HG03521 (cell line): ENCODE measurements at regions not wholly inside any gene's neighbourhood (a gene's known extent, or its start where the extent isn't known, plus 50 kb on each side); places are given as distances from the start of the nearest gene placed in this dataset.
"Not testable (repeated sequence)": the region's sequence is repeated elsewhere in the genome, so short reads cannot be mapped to it uniquely, and the experiment has no call there.

ENCODE experiments used
- ATAC-seq: cut with Tn5 transposase; IDR thresholded peaks from one replicate; pipeline ENCODE4 v1.9.1; 2021; ENCODE audit warnings: mild to moderate bottlenecking, moderate library complexity; ENCODE audit not compliant: unreplicated experiment

- no peak for ATAC-seq
These were observed 83.3 kb upstream of the GORAB start for GRCh38 chr1:170448661-170449158.

GRCh38 chr1:170457325-170458050, 74.5 kb upstream of the GORAB start:
- not testable (repeated sequence) for ATAC-seq

GRCh38 chr1:170460001-170460400, 72.0 kb upstream of the GORAB start:
- ATAC-seq, result no peak

GRCh38 chr1:170460414-170461155, 71.4 kb upstream of the GORAB start:
- ATAC-seq, result no peak

GRCh38 chr1:170461291-170461747, 70.6 kb upstream of the GORAB start:
- no peak for ATAC-seq

GRCh38 chr1:170461762-170462384, 70.1 kb upstream of the GORAB start:
- no peak for ATAC-seq

- no peak for ATAC-seq
These were observed 61.8 kb upstream of the GORAB start for GRCh38 chr1:170470121-170470520.

- no peak for ATAC-seq
These were observed 60.4 kb upstream of the GORAB start for GRCh38 chr1:170471398-170472053.

- ATAC-seq, result no peak
These were observed 51.0 kb upstream of the GORAB start for GRCh38 chr1:170481000-170481399.
